HUES6 (cell line): ENCODE measurements at regions not wholly inside any gene's neighbourhood (a gene's known extent, or its start where the extent isn't known, plus 50 kb on each side); places are given as distances from the start of the nearest gene placed in this dataset.

Experiments
- H3K27ac ChIP-seq: 2 replicates; pipeline ENCODE4 v1.7.0; 2013; ENCODE audit warnings: low read depth, mild to moderate bottlenecking, low read length, inconsistent platforms
- H3K27me3 ChIP-seq: 2 replicates; pipeline ENCODE4 v1.6.1; 2013; ENCODE audit warnings: low read length; ENCODE audit not compliant: control insufficient read depth, insufficient read depth
- H3K36me3 ChIP-seq: 2 replicates; pipeline ENCODE4 v1.6.1; 2013; ENCODE audit warnings: low read length; ENCODE audit not compliant: control insufficient read depth, insufficient read depth
- H3K4me1 ChIP-seq: 2 replicates; pipeline ENCODE4 v1.6.1; 2013; ENCODE audit warnings: low read length; ENCODE audit not compliant: control insufficient read depth, insufficient read depth
- H3K4me3 ChIP-seq: 2 replicates; pipeline ENCODE4 v1.5.1; 2013; ENCODE audit warnings: low read depth, low read length
- H3K9ac ChIP-seq: one replicate; pipeline ENCODE4 v1.6.1; 2013; ENCODE audit warnings: mild to moderate bottlenecking, low read length
- H3K9me3 ChIP-seq: 2 replicates; pipeline ENCODE4 v1.6.1; 2013; ENCODE audit warnings: low read depth, low read length; ENCODE audit not compliant: control insufficient read depth, insufficient read depth

- Histone ChIP-seq H3K4me3 (no peak overlapping the region), H3K9ac (no peak overlapping the region), H3K4me1 (peaks cover 3% of the 10 kb centered on the region; the same call in 1 of the 2 replicates), H3K9me3 (no peaks in the 10 kb centered on the region), H3K36me3 (no peaks in the 10 kb centered on the region), H3K27me3 (no peaks in the 10 kb centered on the region), H3K27ac (no peak overlapping the region)
Measured at GRCh38 chr12:102756530-102756929, 160.5 kb downstream of the PAH start.

DNA sequence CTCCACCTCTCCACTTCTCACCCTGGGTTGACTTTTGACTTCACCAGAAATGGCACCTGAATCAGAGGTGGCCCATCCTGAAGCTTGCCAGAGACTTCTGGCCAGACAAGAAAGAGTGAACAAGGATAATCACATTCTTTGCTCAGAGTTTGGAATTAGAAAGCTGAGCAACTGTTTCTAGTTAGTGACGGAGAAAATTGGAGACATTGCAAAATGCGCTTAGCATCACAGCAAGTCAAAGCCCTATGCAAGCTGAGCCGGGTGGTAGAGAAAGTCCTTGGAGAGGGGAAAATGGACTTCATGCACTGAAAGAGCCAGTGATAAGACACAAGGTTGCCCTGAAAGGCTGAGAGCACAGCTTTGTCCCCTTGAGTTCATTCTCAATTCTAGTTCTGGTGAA, 161.8 kb downstream of the PAH start:
- Histone ChIP-seq H3K9ac (no peak overlapping the region), H3K27me3 (no peaks in the 10 kb centered on the region), H3K4me3 (no peak overlapping the region), H3K36me3 (no peaks in the 10 kb centered on the region), H3K27ac (no peak overlapping the region), H3K9me3 (no peaks in the 10 kb centered on the region), H3K4me1 (peaks cover 3% of the 10 kb centered on the region; the same call in 1 of the 2 replicates)

- peaks cover 3% of the 10 kb centered on the region; the same call in 1 of the 2 replicates for H3K4me1 ChIP-seq
- no peaks in the 10 kb centered on the region for H3K36me3 ChIP-seq
- no peak overlapping the region for H3K4me3 ChIP-seq
- no peak overlapping the region for H3K9ac ChIP-seq
- H3K27ac ChIP-seq, result no peak overlapping the region
- no peaks in the 10 kb centered on the region for H3K27me3 ChIP-seq
- no peaks in the 10 kb centered on the region for H3K9me3 ChIP-seq
Measured at GRCh38 chr12:102753802-102754201, 163.2 kb downstream of the PAH start.

- Histone ChIP-seq H3K27me3 (no peaks in the 10 kb centered on the region), H3K4me1 (no peaks in the 10 kb centered on the region), H3K4me3 (no peak overlapping the region), H3K9me3 (no peaks in the 10 kb centered on the region), H3K36me3 (no peaks in the 10 kb centered on the region), H3K9ac (no peak overlapping the region), H3K27ac (no peak overlapping the region)
Measured at GRCh38 chr12:102748704-102749103, 168.3 kb downstream of the PAH start.

DNA sequence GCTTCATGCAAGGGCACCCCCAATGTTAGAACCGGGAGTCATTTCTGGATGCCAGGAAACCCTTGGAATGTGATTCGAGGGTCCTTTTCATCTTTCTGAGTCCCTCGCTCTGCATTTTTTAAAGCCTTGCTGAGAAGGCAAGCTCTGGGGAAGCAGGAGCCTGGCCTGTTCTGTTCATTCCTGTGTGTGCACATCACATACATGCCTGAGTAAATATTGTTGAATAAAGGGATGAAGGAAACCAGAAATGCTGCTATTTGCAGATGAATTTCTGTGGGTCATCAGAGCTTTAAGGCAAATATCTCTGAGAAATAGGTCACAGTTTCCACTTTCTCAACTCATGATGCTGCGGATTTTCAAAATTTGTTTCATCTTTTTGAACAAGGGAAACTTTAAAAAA, 170.1 kb downstream of the PAH start:
- Histone ChIP-seq H3K9me3 (no peaks in the 10 kb centered on the region), H3K27me3 (no peaks in the 10 kb centered on the region), H3K27ac (no peak overlapping the region), H3K36me3 (no peaks in the 10 kb centered on the region), H3K9ac (no peak overlapping the region), H3K4me3 (no peak overlapping the region), H3K4me1 (no peaks in the 10 kb centered on the region)

DNA sequence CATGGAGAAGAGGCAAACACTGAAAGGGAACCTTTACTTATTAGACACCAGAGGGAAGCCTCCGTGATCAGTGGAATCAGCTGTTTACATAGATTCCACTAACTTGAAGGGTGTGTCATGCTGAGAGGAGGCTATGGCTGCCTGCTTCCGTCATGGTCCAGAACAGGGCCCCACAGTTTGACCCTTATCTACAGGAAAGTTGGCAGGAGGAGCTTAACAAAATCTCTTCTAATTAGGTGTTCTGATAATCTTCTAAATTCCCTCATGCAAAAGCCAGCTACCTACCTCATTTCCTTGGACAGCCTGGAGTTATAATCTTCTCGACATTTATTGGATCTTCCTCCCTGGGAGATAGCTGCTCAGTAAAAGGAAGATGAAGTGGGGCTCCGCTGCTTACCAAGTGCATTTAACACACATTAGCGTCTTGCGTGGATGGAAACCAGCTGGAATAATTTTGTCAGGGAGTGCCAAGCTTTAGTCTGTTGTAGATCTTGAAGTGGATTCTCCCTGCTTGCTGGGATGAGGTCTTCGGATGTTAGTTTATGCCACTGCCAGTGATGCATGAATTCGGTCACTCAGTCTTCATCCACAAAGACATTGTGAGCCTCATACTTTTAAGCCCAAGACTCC, 171.0 kb downstream of the PAH start:
- no peaks in the 10 kb centered on the region for H3K4me1 ChIP-seq
- no peak overlapping the region for H3K27ac ChIP-seq
- H3K36me3 ChIP-seq, result no peaks in the 10 kb centered on the region
- H3K9ac ChIP-seq, result no peak overlapping the region
- no peaks in the 10 kb centered on the region for H3K27me3 ChIP-seq
- no peaks in the 10 kb centered on the region for H3K9me3 ChIP-seq
- H3K4me3 ChIP-seq, result no peak overlapping the region

DNA sequence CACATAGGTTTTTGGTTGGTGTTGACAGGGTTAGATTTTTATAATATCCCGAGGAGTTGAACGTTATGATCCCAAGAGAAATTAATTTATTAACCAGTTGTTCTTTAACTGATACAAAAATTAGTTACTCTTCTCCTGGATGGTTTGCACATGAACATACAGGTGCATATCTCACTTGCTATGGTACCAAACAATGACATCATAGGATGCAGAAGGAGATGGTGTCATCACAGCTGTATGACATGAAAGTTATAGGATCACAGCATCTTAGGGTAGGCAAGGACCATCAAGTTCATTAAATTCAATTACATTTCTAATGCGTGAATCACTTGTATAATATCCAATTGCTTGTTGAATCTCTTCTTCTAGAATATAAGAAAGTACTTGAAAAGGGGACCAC, 175.8 kb downstream of the PAH start:
- Histone ChIP-seq H3K4me3 (no peak overlapping the region), H3K27ac (no peak overlapping the region), H3K4me1 (no peaks in the 10 kb centered on the region), H3K36me3 (no peaks in the 10 kb centered on the region), H3K9ac (no peak overlapping the region), H3K9me3 (0 out of 2 replicates have a peak, but pooled peaks cover 3% of the 10 kb centered on the region), H3K27me3 (no peaks in the 10 kb centered on the region)

GRCh38 chr12:102740141-102740955, 176.7 kb downstream of the PAH start:
- Histone ChIP-seq H3K9me3 (0 out of 2 replicates have a peak, but pooled peaks cover 3% of the 10 kb centered on the region), H3K36me3 (no peaks in the 10 kb centered on the region), H3K9ac (no peak overlapping the region), H3K4me1 (no peaks in the 10 kb centered on the region), H3K27ac (no peak overlapping the region), H3K27me3 (no peaks in the 10 kb centered on the region), H3K4me3 (no peak overlapping the region)

GRCh38 chr12:102736328-102736727, 180.7 kb downstream of the PAH start:
- Histone ChIP-seq H3K27me3 (no peaks in the 10 kb centered on the region), H3K9ac (no peak overlapping the region), H3K27ac (no peak overlapping the region), H3K9me3 (0 out of 2 replicates have a peak, but pooled peaks cover 3% of the 10 kb centered on the region), H3K4me3 (no peak overlapping the region), H3K4me1 (no peaks in the 10 kb centered on the region), H3K36me3 (no peaks in the 10 kb centered on the region)

DNA sequence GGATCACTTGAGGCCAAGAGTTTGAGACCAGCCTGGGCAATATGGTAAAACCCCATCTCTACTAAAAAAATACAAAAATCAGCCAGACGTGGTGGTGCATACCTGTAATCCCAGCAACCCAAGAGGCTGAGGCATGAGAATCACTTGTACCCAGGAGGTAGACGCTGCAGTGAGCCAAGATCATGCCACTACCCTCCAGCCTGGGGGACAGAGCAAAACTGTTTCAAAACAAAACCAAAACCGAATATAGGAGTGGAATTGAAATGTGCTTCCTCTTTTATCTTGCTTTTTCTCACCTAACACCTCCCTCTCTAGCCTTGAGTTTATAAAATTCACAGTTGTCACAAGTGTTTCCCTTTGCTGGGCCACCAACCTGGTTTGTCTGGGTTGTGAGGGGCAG, 181.9 kb downstream of the PAH start:
- Histone ChIP-seq H3K27ac (no peak overlapping the region), H3K9ac (no peak overlapping the region), H3K4me1 (no peaks in the 10 kb centered on the region), H3K9me3 (0 out of 2 replicates have a peak, but pooled peaks cover 3% of the 10 kb centered on the region), H3K36me3 (no peaks in the 10 kb centered on the region), H3K27me3 (no peaks in the 10 kb centered on the region), H3K4me3 (no peak overlapping the region)

- H3K9ac ChIP-seq, result no peak overlapping the region
- no peaks in the 10 kb centered on the region for H3K27me3 ChIP-seq
- H3K4me1 ChIP-seq, result no peaks in the 10 kb centered on the region
- H3K9me3 ChIP-seq, result no peaks in the 10 kb centered on the region
- H3K36me3 ChIP-seq, result no peaks in the 10 kb centered on the region
- no peak overlapping the region for H3K4me3 ChIP-seq
- H3K27ac ChIP-seq, result no peak overlapping the region
Measured at GRCh38 chr12:102730996-102731395, 186.0 kb downstream of the PAH start.
